H1 (cell line): ENCODE measurements at regions not wholly inside any gene's neighbourhood (a gene's known extent, or its start where the extent isn't known, plus 50 kb on each side); places are given as distances from the start of the nearest gene placed in this dataset.

ENCODE experiments used
- CHD2 ChIP-seq: IDR thresholded peaks from 2 replicates; pipeline ENCODE4 v1.6.1; 2012; ENCODE audit warnings: low read length, improper control_type of control experiment
- CTBP2 ChIP-seq: IDR thresholded peaks from 2 replicates; pipeline ENCODE4 v1.7.0; 2011; ENCODE audit warnings: borderline replicate concordance, mild to moderate bottlenecking, moderate library complexity, mixed read lengths, low read length; ENCODE audit not compliant: insufficient read depth, insufficient read length
- HDAC2 ChIP-seq, 2 experiments: fragments of 300-600 bp in 1 of 2; sonication (generic) in 1 of 2; IDR thresholded peaks; 2 replicates each; pipeline ENCODE4 v1.6.1; 2011 to 2012; ENCODE audit warnings: low read depth in 2 of 2, low read length in 2 of 2, mild to moderate bottlenecking in 2 of 2, moderate library complexity in 2 of 2, borderline replicate concordance in 1 of 2, inconsistent platforms in 1 of 2
- PHF8 ChIP-seq: fragments of 200-600 bp; sonication (generic); conservative IDR thresholded peaks from 2 replicates; pipeline ENCODE4 v1.7.1; 2012; ENCODE audit warnings: low read depth, mild to moderate bottlenecking, inconsistent platforms, low read length, moderate library complexity
- SIRT6 ChIP-seq: IDR thresholded peaks from one replicate; pipeline ENCODE4 v1.7.1; 2012; ENCODE audit warnings: low read length, inconsistent platforms
- SP4 ChIP-seq: IDR thresholded peaks from 2 replicates; pipeline ENCODE4 v1.6.1; 2012; ENCODE audit warnings: low read length, inconsistent platforms
- TAF1 ChIP-seq: IDR thresholded peaks from 2 replicates; pipeline ENCODE4 v1.6.1; 2011; ENCODE audit warnings: mild to moderate bottlenecking, low read depth, low read length
- TF ChIP-seq, protein P1 (sequence below): fragments of 300-600 bp; sonication (generic); IDR thresholded peaks from 2 replicates; pipeline ENCODE4 v1.7.1; 2012; ENCODE audit warnings: low read length, moderate library complexity, mild to moderate bottlenecking, inconsistent platforms; ENCODE audit not compliant: insufficient replicate concordance
- TF ChIP-seq, protein P2 (sequence below): IDR thresholded peaks from 2 replicates; pipeline ENCODE4 v1.6.1; 2011; ENCODE audit warnings: low read length, improper control_type of control experiment

DNA sequence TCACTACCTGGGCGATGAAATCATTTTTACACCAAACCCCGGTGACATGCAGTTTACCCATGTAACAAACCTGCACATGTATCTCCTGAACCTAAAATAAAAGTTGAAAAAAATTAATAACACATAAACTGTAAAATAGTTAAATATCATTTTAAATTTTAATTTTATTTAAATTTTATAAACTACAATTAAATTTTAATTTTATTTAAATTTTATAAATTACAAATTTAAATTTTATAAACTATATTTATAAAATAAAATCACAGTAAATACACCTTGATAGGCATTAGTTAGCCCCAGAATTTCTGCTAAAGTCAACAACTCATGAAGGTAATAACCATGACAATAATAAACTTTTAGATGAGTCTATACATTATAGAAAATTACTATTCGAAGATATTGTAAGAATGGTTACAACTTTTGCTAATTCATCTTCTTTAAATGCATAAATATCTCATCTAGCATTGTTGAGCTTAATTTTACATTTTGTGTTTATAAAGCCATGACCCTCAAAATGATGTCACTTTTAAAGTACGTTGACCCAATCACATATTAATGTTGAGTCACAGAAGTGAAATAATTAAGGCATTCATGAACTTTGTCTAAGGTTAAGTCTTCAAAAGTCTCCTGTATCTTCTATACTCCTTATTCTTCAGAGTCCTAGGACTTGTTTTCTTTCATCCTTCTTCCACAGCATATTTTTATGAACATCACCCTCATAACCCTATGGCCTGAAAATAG is 755.8 kb upstream of the LCORL start (continued):
- TF ChIP-seq, protein P1, sequence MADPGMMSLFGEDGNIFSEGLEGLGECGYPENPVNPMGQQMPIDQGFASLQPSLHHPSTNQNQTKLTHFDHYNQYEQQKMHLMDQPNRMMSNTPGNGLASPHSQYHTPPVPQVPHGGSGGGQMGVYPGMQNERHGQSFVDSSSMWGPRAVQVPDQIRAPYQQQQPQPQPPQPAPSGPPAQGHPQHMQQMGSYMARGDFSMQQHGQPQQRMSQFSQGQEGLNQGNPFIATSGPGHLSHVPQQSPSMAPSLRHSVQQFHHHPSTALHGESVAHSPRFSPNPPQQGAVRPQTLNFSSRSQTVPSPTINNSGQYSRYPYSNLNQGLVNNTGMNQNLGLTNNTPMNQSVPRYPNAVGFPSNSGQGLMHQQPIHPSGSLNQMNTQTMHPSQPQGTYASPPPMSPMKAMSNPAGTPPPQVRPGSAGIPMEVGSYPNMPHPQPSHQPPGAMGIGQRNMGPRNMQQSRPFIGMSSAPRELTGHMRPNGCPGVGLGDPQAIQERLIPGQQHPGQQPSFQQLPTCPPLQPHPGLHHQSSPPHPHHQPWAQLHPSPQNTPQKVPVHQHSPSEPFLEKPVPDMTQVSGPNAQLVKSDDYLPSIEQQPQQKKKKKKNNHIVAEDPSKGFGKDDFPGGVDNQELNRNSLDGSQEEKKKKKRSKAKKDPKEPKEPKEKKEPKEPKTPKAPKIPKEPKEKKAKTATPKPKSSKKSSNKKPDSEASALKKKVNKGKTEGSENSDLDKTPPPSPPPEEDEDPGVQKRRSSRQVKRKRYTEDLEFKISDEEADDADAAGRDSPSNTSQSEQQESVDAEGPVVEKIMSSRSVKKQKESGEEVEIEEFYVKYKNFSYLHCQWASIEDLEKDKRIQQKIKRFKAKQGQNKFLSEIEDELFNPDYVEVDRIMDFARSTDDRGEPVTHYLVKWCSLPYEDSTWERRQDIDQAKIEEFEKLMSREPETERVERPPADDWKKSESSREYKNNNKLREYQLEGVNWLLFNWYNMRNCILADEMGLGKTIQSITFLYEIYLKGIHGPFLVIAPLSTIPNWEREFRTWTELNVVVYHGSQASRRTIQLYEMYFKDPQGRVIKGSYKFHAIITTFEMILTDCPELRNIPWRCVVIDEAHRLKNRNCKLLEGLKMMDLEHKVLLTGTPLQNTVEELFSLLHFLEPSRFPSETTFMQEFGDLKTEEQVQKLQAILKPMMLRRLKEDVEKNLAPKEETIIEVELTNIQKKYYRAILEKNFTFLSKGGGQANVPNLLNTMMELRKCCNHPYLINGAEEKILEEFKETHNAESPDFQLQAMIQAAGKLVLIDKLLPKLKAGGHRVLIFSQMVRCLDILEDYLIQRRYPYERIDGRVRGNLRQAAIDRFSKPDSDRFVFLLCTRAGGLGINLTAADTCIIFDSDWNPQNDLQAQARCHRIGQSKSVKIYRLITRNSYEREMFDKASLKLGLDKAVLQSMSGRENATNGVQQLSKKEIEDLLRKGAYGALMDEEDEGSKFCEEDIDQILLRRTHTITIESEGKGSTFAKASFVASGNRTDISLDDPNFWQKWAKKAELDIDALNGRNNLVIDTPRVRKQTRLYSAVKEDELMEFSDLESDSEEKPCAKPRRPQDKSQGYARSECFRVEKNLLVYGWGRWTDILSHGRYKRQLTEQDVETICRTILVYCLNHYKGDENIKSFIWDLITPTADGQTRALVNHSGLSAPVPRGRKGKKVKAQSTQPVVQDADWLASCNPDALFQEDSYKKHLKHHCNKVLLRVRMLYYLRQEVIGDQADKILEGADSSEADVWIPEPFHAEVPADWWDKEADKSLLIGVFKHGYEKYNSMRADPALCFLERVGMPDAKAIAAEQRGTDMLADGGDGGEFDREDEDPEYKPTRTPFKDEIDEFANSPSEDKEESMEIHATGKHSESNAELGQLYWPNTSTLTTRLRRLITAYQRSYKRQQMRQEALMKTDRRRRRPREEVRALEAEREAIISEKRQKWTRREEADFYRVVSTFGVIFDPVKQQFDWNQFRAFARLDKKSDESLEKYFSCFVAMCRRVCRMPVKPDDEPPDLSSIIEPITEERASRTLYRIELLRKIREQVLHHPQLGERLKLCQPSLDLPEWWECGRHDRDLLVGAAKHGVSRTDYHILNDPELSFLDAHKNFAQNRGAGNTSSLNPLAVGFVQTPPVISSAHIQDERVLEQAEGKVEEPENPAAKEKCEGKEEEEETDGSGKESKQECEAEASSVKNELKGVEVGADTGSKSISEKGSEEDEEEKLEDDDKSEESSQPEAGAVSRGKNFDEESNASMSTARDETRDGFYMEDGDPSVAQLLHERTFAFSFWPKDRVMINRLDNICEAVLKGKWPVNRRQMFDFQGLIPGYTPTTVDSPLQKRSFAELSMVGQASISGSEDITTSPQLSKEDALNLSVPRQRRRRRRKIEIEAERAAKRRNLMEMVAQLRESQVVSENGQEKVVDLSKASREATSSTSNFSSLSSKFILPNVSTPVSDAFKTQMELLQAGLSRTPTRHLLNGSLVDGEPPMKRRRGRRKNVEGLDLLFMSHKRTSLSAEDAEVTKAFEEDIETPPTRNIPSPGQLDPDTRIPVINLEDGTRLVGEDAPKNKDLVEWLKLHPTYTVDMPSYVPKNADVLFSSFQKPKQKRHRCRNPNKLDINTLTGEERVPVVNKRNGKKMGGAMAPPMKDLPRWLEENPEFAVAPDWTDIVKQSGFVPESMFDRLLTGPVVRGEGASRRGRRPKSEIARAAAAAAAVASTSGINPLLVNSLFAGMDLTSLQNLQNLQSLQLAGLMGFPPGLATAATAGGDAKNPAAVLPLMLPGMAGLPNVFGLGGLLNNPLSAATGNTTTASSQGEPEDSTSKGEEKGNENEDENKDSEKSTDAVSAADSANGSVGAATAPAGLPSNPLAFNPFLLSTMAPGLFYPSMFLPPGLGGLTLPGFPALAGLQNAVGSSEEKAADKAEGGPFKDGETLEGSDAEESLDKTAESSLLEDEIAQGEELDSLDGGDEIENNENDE, result no peak
- TF ChIP-seq PHF8 (no peak), SIRT6 (no peak), CTBP2 (no peak), SP4 (no peak), HDAC2 (IDR thresholded peaks at IDR 0.05; ENCODE audit: borderline replicate concordance in 1 of 2, low read depth in 2 of 2, low read length in 2 of 2) (no peak), TAF1 (no peak), CHD2 (no peak)
- TF ChIP-seq, protein P2, sequence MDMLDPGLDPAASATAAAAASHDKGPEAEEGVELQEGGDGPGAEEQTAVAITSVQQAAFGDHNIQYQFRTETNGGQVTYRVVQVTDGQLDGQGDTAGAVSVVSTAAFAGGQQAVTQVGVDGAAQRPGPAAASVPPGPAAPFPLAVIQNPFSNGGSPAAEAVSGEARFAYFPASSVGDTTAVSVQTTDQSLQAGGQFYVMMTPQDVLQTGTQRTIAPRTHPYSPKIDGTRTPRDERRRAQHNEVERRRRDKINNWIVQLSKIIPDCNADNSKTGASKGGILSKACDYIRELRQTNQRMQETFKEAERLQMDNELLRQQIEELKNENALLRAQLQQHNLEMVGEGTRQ, result no peak
